ENCODE measurements at regions not wholly inside any gene's neighbourhood (a gene's known extent, or its start where the extent isn't known, plus 50 kb on each side); places are given as distances from the start of the nearest gene placed in this dataset.

GRCh38 chr6:101312652-101313051 lies 80.9 kb upstream of the GRIK2 start:
- intact Hi-C loops (cut with micrococcal nuclease), result no loop called here
- ChIA-PET RAD21 (ENCODE audit: low non-redundant PET in 1 of 2, low total read pairs in 2 of 2, uncharacterized antibody in 2 of 2, unreplicated experiment in 2 of 2) (no interaction called here), CTCF (no interaction called here), POLR2A (no interaction called here)
- Histone ChIP-seq H3K4me2 (ENCODE audit: low read length) (no peak overlapping the region), H3K36me3 (ENCODE audit: control insufficient read depth in 1 of 2, insufficient read depth in 2 of 2, low read length in 2 of 2) (no peaks in the 10 kb centered on the region), H3K79me2 (ENCODE audit: insufficient read depth, low read length) (no peaks in the 10 kb centered on the region), H2AFZ (ENCODE audit: low read depth, low read length, poor library complexity, severe bottlenecking) (no peak overlapping the region), H4K20me1 (ENCODE audit: insufficient read depth) (no peaks in the 10 kb centered on the region), H3K4me3 (replicated peaks in 1 of 2; ENCODE audit: low read depth in 1 of 2, low read length in 2 of 2) (no peak overlapping the region), H3K9me3 (ENCODE audit: control insufficient read depth in 1 of 2, insufficient read depth in 1 of 2, low read depth in 1 of 2, low read length in 2 of 2) (no peaks in the 10 kb centered on the region), H3K9me2 (ENCODE audit: insufficient read depth) (no peaks in the 10 kb centered on the region), H3K9ac (ENCODE audit: low read length) (no peak overlapping the region), H3K4me1 (ENCODE audit: control insufficient read depth in 1 of 2, insufficient read depth in 2 of 2, low read length in 2 of 2) (no peaks in the 10 kb centered on the region), H3K27me3 (ENCODE audit: insufficient read depth, low read length) (no peaks in the 10 kb centered on the region), H3K27ac (ENCODE audit: low read depth, low read length) (no peak overlapping the region)
- TF ChIP-seq EZH2 (IDR thresholded peaks at IDR 0.05) (no peak), YY1 (IDR thresholded peaks at IDR 0.05; ENCODE audit: extremely low read depth, insufficient replicate concordance, low read depth, low read length) (no peak), FOSL1 (IDR thresholded peaks at IDR 0.05; ENCODE audit: low read depth) (no peak), EZH2phosphoT487 (IDR thresholded peaks at IDR 0.05; ENCODE audit: borderline replicate concordance) (no peak), EGR1 (IDR thresholded peaks at IDR 0.05; ENCODE audit: low read depth) (no peak), JUND (IDR thresholded peaks at IDR 0.05) (no peak), SIN3A (IDR thresholded peaks at IDR 0.05; ENCODE audit: low read depth) (no peak), CTCF (IDR thresholded peaks at IDR 0.05 in 2 of 3, conservative IDR thresholded peaks at IDR 0.05 in 1 of 3; ENCODE audit: borderline replicate concordance in 1 of 3, insufficient read depth in 1 of 3, low read depth in 2 of 3, low read length in 2 of 3) (no peak), POLR2AphosphoS5 (IDR thresholded peaks at IDR 0.05; ENCODE audit: low read depth, low read length) (no peak), SP1 (IDR thresholded peaks at IDR 0.05; ENCODE audit: low read depth) (no peak), MAX (IDR thresholded peaks at IDR 0.05) (no peak), CEBPB (IDR thresholded peaks at IDR 0.05; ENCODE audit: low read depth) (no peak), REST (IDR thresholded peaks at IDR 0.05; ENCODE audit: low read depth) (no peak), ZNF274 (IDR thresholded peaks at IDR 0.05; ENCODE audit: low read depth, low read length) (no peak), ZBTB33 (IDR thresholded peaks at IDR 0.05; ENCODE audit: extremely low read depth, insufficient replicate concordance, low read length) (no peak), CBX3 (IDR thresholded peaks at IDR 0.05; ENCODE audit: low read depth) (no peak), ATF3 (IDR thresholded peaks at IDR 0.05) (no peak), ELF1 (IDR thresholded peaks at IDR 0.05; ENCODE audit: borderline replicate concordance, low read depth) (no peak)
- DNase-seq (ENCODE audit: low read depth, low spot score) (no peak), ATAC-seq (no peak)
- no TSS peak for BruUV-seq (replicated peaks)

Data from HCT116 (cell line).